ENCODE measurements at regions not wholly inside any gene's neighbourhood (a gene's known extent, or its start where the extent isn't known, plus 50 kb on each side); places are given as distances from the start of the nearest gene placed in this dataset.
A peak's percentile ranks its signal among the peaks of the same experiment; 100 is the strongest.

GRCh38 chr7:41010418-41010817 is 692.5 kb downstream of the INHBA start:
- DNase-seq, result peak in 3 of 56 donors; percentile 2 to 3 (median 3)

DNA sequence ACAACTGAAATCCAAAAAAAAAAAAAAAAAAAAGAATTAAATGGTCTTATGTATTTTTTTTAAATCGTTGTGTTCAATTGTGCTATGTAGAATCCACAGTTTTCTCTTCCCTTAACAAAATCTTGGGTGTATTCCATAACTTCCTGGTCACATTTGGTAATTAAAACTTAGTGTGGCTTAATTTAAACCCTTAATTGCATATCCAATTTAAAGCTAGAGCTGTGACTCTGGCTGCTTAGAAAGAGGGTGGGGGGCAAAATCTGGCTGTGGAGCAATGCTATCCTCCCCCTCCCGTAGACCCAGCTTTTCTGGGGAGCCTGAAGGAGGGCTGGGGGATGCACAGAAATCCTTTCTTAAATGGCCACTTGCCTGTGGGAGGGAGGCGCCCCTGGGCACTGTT is 695.1 kb downstream of the INHBA start:
- no peak for DNase-seq

GRCh38 chr7:41007351-41007751 is 695.5 kb downstream of the INHBA start:
- DNase-seq, result peak in 1 of 56 donors; percentile 2

GRCh38 chr7:41006306-41006995 is 696.4 kb downstream of the INHBA start:
- no peak for DNase-seq

DNA sequence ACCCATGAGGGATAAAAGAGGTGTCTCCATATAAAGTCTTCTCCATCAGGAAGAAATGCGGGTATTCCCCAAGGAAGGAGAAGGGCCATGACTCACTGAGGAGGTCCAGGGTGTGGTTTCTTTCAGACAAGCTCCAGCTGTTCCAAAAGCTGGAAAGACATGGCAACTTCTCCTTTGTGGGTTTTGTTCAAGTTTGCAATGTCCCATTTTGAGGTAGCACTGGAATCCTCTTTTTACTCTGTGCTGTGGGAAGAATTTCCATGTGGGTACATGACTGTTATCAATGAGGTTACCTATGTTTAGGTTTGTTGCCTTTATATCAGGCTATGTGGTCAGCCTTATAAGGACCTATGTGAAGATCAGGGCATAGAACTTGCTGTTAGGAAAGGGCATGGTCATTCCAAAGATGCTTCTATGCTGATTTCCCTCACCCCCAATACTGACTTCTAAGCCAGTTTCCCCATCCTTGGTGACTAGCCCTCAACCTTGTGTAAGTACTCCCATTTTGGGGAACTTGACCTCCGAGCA is 697.5 kb downstream of the INHBA start:
- no peak for DNase-seq

DNA sequence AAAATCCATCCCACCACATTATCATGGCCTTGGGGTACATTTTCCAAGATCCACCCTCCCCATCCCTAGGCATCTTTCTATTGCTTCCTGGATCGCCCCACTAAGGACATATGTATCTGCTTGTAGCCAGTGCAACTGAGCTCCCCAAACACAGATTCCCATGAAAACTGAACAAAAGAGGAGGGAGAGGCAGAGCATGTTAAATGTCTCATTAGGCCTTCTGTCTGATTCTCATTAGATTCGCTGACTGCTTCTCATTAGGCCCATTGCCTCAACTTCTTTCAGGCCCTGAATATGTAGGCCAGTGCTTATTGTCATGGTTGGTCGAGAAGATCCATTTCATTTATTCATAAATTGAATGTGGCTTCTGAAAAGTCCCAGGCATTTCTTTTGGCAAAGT is 698.9 kb downstream of the INHBA start:
- no peak for DNase-seq

GRCh38 chr7:41003611-41003940 is 699.3 kb downstream of the INHBA start:
- DNase-seq, result no peak

- peak in 15 of 56 donors; percentile 2 to 41 (median 12) for DNase-seq
Observed at GRCh38 chr7:41002741-41003610, 699.9 kb downstream of the INHBA start.

GRCh38 chr7:41000042-41000441 is 702.8 kb downstream of the INHBA start:
- no peak for DNase-seq

DNA sequence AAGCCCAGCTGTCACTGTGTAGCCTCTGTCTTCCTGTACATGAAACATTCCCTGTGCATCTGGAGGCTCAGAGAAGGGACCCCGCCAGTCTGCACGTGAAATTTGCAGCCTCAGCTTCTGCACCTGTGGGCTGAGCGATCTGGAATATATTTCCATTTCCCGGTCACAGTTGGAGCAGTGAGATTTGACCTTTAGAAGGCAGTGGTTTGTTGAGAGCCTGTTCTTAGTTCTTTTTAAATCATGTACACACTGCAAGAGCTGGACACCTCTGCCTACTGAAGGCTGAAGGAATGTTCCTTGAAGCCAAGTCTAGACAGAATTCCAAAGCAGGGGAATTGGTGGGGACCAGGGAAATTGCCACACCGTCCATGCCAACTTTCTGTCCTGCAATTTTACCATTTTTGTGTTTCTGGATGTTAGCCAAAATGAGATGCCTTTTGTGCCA is 706.6 kb downstream of the INHBA start:
- DNase-seq, result no peak

DNA sequence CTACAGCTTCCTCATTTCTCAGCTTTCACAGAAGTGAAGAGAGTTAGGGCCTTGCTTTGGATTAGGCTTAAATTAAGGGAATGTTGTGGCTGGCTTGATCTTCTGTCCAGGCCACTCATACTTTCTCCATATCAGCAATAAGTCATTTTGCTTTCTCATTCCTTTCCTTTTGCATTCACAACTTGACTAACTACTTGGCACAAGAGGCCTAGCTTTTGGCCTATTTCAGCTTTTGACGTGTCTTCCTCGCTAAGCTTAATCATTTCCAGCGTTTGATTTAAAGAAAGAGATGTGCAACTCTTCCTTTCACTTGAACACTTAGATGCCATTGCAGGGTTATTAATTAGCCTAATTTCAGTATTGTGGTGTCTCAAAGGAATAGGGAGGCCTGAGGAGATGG is 712.0 kb downstream of the INHBA start:
- no peak for DNase-seq

GRCh38 chr7:40987571-40987970 is 715.3 kb downstream of the INHBA start:
- no peak for DNase-seq

DNA sequence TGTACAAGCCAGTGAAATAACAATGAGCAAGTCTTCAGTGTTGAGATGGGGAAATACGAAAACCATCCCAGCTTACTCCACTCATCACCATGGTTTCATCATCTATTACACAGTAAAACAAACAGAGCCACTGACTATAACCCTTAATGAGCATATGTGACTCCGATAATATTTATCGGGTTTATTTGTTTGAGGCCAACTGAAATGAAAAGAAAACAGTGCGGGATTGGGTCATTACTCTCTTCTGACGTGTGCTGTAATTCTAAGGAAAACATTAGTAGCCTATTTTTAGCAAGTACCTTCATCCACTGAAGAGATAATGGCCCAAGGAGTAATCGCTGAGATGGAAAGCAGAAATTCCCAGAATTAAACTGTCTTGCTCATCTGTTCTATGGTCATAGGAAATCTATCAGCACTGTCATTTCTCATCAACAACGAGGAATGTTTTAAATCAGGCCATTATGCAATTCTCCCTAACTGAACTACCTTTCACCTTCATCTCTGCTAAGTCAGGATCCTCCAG is 716.5 kb downstream of the INHBA start:
- DNase-seq, result no peak

DNA sequence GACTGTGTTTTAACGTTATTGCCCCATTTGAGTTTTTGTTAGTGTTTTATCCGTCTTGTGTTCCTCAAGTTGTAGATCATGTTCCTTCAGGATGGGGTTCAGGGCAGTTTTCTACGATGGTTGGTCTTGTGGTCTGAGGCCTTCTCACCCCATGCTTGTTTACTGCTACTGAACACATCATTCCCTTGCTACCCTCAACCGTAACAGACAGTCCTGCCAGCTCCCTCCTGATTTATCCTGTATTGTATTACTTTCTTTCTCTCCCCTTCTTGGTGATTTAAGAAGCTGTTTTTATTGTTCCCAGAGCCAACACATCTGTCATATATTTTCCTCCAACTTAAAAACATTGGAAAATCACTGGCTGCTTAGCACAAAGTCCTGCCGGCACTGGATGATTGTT is 719.8 kb downstream of the INHBA start:
- DNase-seq, result no peak

- DNase-seq, result no peak
Observed at GRCh38 chr7:40979296-40979695, 723.6 kb downstream of the INHBA start.

GRCh38 chr7:40978047-40978446 is 724.8 kb downstream of the INHBA start:
- peak in 2 of 56 donors; percentile 1 to 7 for DNase-seq

DNA sequence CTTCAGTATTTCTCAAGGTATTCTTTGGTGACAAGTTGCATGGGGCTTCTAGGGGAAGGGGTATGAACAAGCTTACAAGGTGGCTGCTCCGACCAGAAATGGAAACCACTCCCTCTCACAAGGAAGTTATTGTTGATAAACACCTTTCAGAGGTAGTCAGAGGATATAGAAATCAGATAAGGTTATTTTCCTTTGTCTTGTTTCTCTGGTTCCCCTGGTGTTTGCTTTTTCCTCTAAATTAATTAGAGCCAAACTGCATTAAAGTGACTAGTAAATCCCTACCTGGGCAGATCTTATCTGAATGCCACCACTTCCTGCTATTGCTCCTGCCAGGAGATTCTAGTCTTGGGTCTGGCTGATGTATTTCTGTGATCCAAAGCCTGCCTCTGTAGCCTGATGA is 725.4 kb downstream of the INHBA start:
- no peak for DNase-seq

DNA sequence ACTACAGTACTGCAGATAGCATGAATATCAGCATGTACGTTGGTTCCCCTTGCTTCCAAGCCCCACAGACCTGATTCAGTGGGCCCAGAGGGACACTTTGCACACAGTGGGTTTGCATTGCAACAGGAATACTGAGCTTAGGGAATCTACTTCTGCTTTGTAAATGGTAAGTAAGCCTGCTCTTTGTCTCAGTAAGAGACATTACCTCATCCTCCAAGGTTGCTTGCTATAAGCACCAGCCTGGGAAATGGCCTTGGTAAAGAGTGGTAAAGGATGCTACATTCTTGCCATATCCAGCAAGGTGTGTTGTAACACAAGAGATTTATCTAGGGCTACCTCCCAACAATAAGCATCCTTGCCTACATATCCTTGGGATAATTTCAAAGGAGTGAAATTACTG is 730.5 kb downstream of the INHBA start:
- no peak for DNase-seq

DNA sequence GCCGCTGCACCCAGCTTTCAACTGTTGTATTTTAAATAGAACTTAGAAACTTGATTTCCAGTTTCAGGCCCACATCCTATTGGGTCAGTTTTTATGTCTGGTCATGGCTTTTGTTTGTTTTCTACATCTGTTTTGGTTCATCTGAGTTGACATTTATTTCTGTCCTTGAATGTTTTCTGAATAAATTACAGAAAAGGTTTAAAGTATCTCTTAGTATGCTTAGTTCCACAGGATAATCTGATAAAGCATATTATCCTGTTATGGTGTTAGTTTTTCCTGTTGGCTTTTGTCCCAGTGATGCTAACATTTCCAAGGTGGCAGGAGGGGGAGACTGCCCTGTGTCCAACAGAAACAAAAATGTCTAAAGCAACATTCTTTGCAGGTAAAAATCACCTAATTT is 733.2 kb downstream of the INHBA start:
- no peak for DNase-seq

- DNase-seq, result no peak
Observed at GRCh38 chr7:40966693-40967092, 736.2 kb downstream of the INHBA start.

GRCh38 chr7:40965774-40966173 is 737.1 kb downstream of the INHBA start:
- DNase-seq, result no peak

GRCh38 chr7:40965016-40965415 is 737.9 kb downstream of the INHBA start:
- DNase-seq, result no peak

Data from nucleus accumbens (tissue), 56 donors.